Activated T-helper 1 cell treated with anti-CD3 and anti-CD28 coated beads, Interleukin-12 subunit alpha, Interleukin-12 subunit beta, Interleukin-2, Interleukin-4 antibody, amounts not matched to agents 30 ng/mL and 10 ng/mL and 1 ng/mL, durations not matched to agents 14 hours and 24 hours and 36 hours (primary cell): ENCODE measurements at regions not wholly inside any gene's neighbourhood (a gene's known extent, or its start where the extent isn't known, plus 50 kb on each side); places are given as distances from the start of the nearest gene placed in this dataset.
"Not testable (repeated sequence)": the region's sequence is repeated elsewhere in the genome, so short reads cannot be mapped to it uniquely, and the experiment has no call there.

Experiments used
- DNase-seq: peaks from one replicate; pipeline ENCODE4 v3.0.0; 2021; ENCODE audit warnings: low spot score
- H3K27ac Mint-ChIP-seq: one replicate; pipeline ENCODE4 v1.8.0; 2021; ENCODE audit warnings: mild to moderate bottlenecking, mixed read lengths
- H3K27me3 Mint-ChIP-seq: one replicate; pipeline ENCODE4 v1.8.0; 2022; ENCODE audit warnings: mild to moderate bottlenecking, moderate library complexity, mixed read lengths; ENCODE audit not compliant: insufficient read depth
- H3K36me3 Mint-ChIP-seq: one replicate; pipeline ENCODE4 v1.8.0; 2021; ENCODE audit warnings: low read depth, mixed read lengths
- H3K4me1 Mint-ChIP-seq: one replicate; pipeline ENCODE4 v1.8.0; 2021; ENCODE audit warnings: low read depth, mixed read lengths
- H3K4me3 Mint-ChIP-seq: one replicate; pipeline ENCODE4 v1.8.0; 2021; ENCODE audit warnings: mild to moderate bottlenecking, moderate library complexity, mixed read lengths
- H3K9me3 Mint-ChIP-seq: one replicate; pipeline ENCODE4 v1.8.0; 2021; ENCODE audit warnings: mixed read lengths
- intact Hi-C: fragments of 100-400 bp; cut with micrococcal nuclease; formaldehyde crosslinking; loops from one replicate; pipeline ENCODE4 v1.15.1; 2024

GRCh38 chr2:12896318-12896982 lies 179.7 kb downstream of the TRIB2 start:
- Mint-ChIP-seq H3K4me1 (peaks cover 13% of the 10 kb centered on the region), H3K9me3 (peaks cover 22% of the 10 kb centered on the region), H3K27me3 (peaks cover 2% of the 10 kb centered on the region), H3K4me3 (no peak overlapping the region), H3K36me3 (no peaks in the 10 kb centered on the region), H3K27ac (no peak overlapping the region)
- no peak for DNase-seq
- intact Hi-C loops: no loop called here

DNA sequence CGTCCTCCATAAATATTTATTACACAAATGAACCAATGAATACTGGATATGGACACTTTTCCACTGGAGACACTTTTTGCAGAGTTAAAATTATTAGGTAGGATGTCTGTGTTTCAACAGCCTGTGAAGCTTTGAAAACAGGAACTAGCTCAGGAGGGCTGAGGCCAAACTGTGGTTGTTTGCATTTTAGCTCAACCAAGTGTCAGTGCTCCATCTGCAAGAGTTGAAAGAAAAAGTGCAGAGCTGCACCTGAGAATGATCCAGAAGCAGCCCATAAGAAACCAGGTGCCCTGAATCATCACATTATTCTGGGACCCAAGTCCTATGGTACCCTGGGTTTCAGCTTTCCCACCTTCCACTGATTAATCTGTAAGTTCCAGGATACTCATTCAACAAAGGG lies 180.4 kb downstream of the TRIB2 start:
- Mint-ChIP-seq H3K4me1 (peaks cover 13% of the 10 kb centered on the region), H3K4me3 (no peak overlapping the region), H3K27ac (no peak overlapping the region), H3K27me3 (peaks cover 2% of the 10 kb centered on the region), H3K36me3 (no peaks in the 10 kb centered on the region), H3K9me3 (peaks cover 14% of the 10 kb centered on the region)
- DNase-seq: no peak
- intact Hi-C loops: no loop called here

GRCh38 chr2:12903272-12903671 lies 186.5 kb downstream of the TRIB2 start:
- intact Hi-C loops: no loop called here
- H3K27me3 Mint-ChIP-seq: peaks cover 7% of the 10 kb centered on the region
- DNase-seq: no peak
- no peak overlapping the region for H3K27ac Mint-ChIP-seq
- no peak overlapping the region for H3K4me3 Mint-ChIP-seq
- H3K4me1 Mint-ChIP-seq: no peaks in the 10 kb centered on the region
- H3K9me3 Mint-ChIP-seq: no peaks in the 10 kb centered on the region
- no peaks in the 10 kb centered on the region for H3K36me3 Mint-ChIP-seq

DNA sequence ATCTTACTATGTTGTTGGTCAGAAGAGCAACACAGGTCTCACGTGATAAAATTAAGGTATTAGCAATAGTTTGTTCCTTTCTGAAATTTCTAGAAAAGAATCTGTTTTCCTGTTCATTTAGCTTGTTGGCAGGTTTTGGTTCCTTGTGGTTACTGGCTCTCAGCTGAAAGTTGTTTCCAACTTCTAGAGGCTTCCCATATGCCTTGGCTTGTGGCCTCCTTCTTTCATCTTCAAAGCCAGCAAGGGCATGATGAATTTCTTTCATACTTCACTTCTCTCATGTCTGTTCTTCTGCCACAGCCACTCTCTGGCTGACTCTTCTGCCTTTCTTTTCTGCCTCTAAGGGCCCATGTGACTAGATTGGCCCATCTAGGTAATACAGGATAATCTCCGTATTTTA lies 193.7 kb downstream of the TRIB2 start:
- H3K4me1 Mint-ChIP-seq: no peaks in the 10 kb centered on the region
- intact Hi-C loops: no loop called here

DNA sequence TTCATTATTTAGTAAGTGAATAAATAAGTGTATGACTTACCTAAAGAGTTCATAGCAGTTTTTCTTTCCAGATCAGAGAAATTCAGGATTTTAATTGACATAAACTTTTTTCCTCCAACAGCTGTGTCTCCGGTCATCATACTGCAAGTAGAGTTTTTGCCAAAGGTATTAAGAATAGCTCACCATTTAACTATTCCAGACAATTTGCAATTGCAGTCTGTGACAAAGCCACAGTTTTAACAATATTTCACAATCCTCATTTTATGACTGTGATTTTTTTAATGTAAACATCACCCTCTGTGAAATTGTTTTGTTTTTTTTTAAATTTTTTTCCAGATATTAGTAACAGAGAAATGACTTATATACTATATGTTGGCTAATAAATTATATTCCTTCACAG lies 199.1 kb downstream of the TRIB2 start:
- intact Hi-C loops: no loop called here
- no peak for DNase-seq
- no peak overlapping the region for H3K27ac Mint-ChIP-seq
- no peaks in the 10 kb centered on the region for H3K36me3 Mint-ChIP-seq
- no peaks in the 10 kb centered on the region for H3K9me3 Mint-ChIP-seq
- no peak overlapping the region for H3K4me3 Mint-ChIP-seq
- H3K4me1 Mint-ChIP-seq: no peaks in the 10 kb centered on the region
- H3K27me3 Mint-ChIP-seq: peaks cover 31% of the 10 kb centered on the region

More for the DNA sequence above, 193.7 kb downstream of the TRIB2 start:
- Mint-ChIP-seq H3K36me3 (no peaks in the 10 kb centered on the region), H3K4me3 (no peak overlapping the region), H3K9me3 (no peaks in the 10 kb centered on the region), H3K27ac (no peak overlapping the region), H3K27me3 (peaks cover 22% of the 10 kb centered on the region)
- DNase-seq: no peak

DNA sequence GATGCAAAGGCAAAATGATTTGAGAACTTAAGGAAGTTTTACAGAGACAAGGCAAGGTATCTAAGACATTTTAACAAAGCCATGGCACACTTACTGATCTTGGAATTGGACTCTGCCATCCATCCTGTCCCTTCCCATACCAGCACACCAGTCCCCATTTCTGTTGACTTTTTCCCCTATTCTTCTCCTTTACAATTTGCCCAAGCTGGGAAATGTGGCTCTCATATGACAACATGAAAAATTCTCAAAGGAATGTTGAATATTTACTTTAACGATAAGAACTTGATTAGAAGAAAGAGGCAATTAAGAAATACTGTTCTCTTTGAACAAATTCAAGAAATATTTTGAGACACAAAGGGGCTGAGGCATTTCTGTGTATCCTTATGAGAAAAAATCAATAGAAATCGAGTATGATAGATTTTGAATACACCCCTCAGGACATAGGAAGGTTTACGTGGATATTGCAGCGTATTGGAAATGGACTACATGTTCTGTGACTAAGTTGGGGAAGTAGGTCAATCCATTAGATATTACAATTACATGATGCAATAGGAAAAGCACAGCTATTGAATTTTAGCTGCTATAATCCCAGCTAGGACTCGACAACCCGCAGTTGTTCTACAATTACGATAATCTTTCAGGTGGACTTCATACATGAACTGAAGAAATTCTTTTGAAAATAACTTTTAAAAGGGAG lies 201.6 kb downstream of the TRIB2 start:
- H3K36me3 Mint-ChIP-seq: no peaks in the 10 kb centered on the region
- no peak overlapping the region for H3K27ac Mint-ChIP-seq
- DNase-seq: no peak
- no peak overlapping the region for H3K4me3 Mint-ChIP-seq
- H3K27me3 Mint-ChIP-seq: peaks cover 23% of the 10 kb centered on the region
- intact Hi-C loops: no loop called here
- no peaks in the 10 kb centered on the region for H3K9me3 Mint-ChIP-seq
- H3K4me1 Mint-ChIP-seq: no peaks in the 10 kb centered on the region

- DNase-seq: no peak
- intact Hi-C loops: no loop called here
- no peak overlapping the region for H3K4me3 Mint-ChIP-seq
- H3K36me3 Mint-ChIP-seq: no peaks in the 10 kb centered on the region
- H3K9me3 Mint-ChIP-seq: no peaks in the 10 kb centered on the region
- H3K4me1 Mint-ChIP-seq: no peaks in the 10 kb centered on the region
- H3K27ac Mint-ChIP-seq: no peak overlapping the region
- H3K27me3 Mint-ChIP-seq: peaks cover 23% of the 10 kb centered on the region
These were observed 202.2 kb downstream of the TRIB2 start for GRCh38 chr2:12918835-12919445.

GRCh38 chr2:12921321-12921720 lies 204.6 kb downstream of the TRIB2 start:
- H3K9me3 Mint-ChIP-seq: no peaks in the 10 kb centered on the region
- no peaks in the 10 kb centered on the region for H3K4me1 Mint-ChIP-seq
- no peak overlapping the region for H3K4me3 Mint-ChIP-seq
- no peaks in the 10 kb centered on the region for H3K36me3 Mint-ChIP-seq
- peaks cover 13% of the 10 kb centered on the region for H3K27me3 Mint-ChIP-seq
- intact Hi-C loops: no loop called here
- H3K27ac Mint-ChIP-seq: no peak overlapping the region
- no peak for DNase-seq

DNA sequence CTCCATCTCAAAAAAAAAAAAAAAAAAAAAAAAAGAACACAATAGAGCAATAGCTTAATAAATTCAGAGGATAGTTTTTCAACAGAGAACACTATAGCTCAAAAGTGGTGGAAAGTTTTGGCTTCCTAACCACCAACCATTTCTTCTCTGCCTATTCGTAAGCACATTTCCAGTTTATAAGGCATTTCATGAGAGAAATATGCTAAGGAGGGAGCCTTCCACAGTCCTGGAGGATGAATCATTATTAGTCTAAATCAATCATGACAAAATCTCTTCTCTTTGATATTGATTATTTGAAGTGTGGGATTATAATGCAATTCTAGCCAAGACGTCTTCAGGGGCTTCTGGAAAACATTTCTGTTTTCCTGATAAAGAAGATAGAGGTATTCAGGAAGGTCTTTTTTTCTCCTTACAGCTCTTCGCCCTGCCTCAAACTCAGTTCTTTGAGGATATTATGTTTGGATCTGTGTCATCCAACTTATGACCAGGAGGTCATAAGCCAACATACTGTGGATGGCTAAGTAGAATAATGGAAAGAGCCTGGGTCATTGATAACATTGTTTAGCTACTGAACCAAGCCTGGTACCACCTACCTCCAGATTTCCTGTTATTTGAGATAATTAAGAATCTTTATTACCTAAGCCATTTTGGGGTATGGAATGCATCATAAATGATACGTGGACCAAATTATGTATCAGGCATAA lies 207.3 kb downstream of the TRIB2 start:
- no peaks in the 10 kb centered on the region for H3K9me3 Mint-ChIP-seq
- no peak overlapping the region for H3K4me3 Mint-ChIP-seq
- peaks cover 6% of the 10 kb centered on the region for H3K4me1 Mint-ChIP-seq
- intact Hi-C loops: no loop called here
- H3K27ac Mint-ChIP-seq: no peak overlapping the region
- no peak for DNase-seq
- H3K27me3 Mint-ChIP-seq: peaks cover 20% of the 10 kb centered on the region
- H3K36me3 Mint-ChIP-seq: no peaks in the 10 kb centered on the region

DNA sequence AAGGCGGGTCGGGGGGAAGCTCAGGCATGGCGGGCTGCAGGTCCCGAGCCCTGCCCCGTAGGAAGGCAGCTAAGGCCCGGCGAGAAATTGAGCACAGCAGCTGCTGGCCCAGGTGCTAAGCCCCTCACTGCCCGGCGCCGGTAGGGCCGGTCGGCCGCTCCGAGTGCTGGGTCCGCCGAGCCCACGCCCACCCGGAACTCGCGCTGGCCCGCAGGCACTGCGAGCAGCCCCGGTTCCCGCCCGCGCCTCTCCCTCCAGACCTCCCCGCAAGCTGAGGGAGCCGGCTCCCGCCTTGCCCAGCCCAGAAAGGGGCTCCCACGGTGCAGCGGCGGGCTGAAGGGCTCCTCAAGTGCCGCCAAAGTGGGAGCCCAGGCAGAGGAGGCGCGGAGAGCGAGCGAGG lies 209.9 kb downstream of the TRIB2 start:
- intact Hi-C loops: loop anchor here (5.0 kb wide), 1 partner anchor 1754 kb away; no protein-coding TSS in a partner anchor
- H3K4me1 Mint-ChIP-seq, H3K27ac Mint-ChIP-seq, H3K9me3 Mint-ChIP-seq, DNase-seq, H3K4me3 Mint-ChIP-seq, H3K36me3 Mint-ChIP-seq: not testable (repeated sequence)
- peaks cover 28% of the 10 kb centered on the region for H3K27me3 Mint-ChIP-seq

GRCh38 chr2:12928197-12928774 lies 211.6 kb downstream of the TRIB2 start:
- peaks cover 30% of the 10 kb centered on the region for H3K27me3 Mint-ChIP-seq
- no peak overlapping the region for H3K27ac Mint-ChIP-seq
- DNase-seq: no peak
- H3K9me3 Mint-ChIP-seq: no peaks in the 10 kb centered on the region
- no peaks in the 10 kb centered on the region for H3K36me3 Mint-ChIP-seq
- H3K4me1 Mint-ChIP-seq: peaks cover 10% of the 10 kb centered on the region
- H3K4me3 Mint-ChIP-seq: no peak overlapping the region
- intact Hi-C loops: loop anchor here (2.0 to 5.0 kb wide), 2 partner anchors 71 to 1756 kb away; no protein-coding TSS in a partner anchor

- no peak overlapping the region for H3K27ac Mint-ChIP-seq
- no peaks in the 10 kb centered on the region for H3K9me3 Mint-ChIP-seq
- H3K4me3 Mint-ChIP-seq: no peak overlapping the region
- H3K27me3 Mint-ChIP-seq: peaks cover 33% of the 10 kb centered on the region
- intact Hi-C loops: loop anchor here (2.0 to 5.0 kb wide), 2 partner anchors 72 to 1757 kb away; no protein-coding TSS in a partner anchor
- peaks cover 10% of the 10 kb centered on the region for H3K4me1 Mint-ChIP-seq
- no peak for DNase-seq
- H3K36me3 Mint-ChIP-seq: no peaks in the 10 kb centered on the region
These were observed 212.2 kb downstream of the TRIB2 start for GRCh38 chr2:12928775-12929401.
